Stimulated activated CD4-positive, alpha-beta T cell treated with anti-CD3 and anti-CD28 coated beads, TNF-alpha, amount 100 ng/mL, for 1 hour (primary cell): ENCODE measurements at regions not wholly inside any gene's neighbourhood (a gene's known extent, or its start where the extent isn't known, plus 50 kb on each side); places are given as distances from the start of the nearest gene placed in this dataset.
"Not testable (repeated sequence)": the region's sequence is repeated elsewhere in the genome, so short reads cannot be mapped to it uniquely, and the experiment has no call there.

Experiments used
- DNase-seq, 3 donors: peaks; one replicate each; pipeline ENCODE4 v3.0.0-alpha.2; 2020; ENCODE audit warnings: low read depth in 3 of 3, low spot score in 1 of 3

GRCh38 chr12:75685617-75686225, 174.3 kb upstream of the KRR1 start:
- DNase-seq, result no peak

- no peak for DNase-seq
Measured at GRCh38 chr12:75684678-75685616, 173.5 kb upstream of the KRR1 start.

- not testable (repeated sequence) for DNase-seq
Measured at GRCh38 chr12:75683995-75684586, 172.7 kb upstream of the KRR1 start.

GRCh38 chr12:75683220-75683619, 171.8 kb upstream of the KRR1 start:
- DNase-seq, result no peak

- DNase-seq, result no peak
Measured at GRCh38 chr12:75677522-75677921, 166.1 kb upstream of the KRR1 start.

GRCh38 chr12:75674393-75674792, 163.0 kb upstream of the KRR1 start:
- DNase-seq, result no peak

GRCh38 chr12:75672200-75672599, 160.8 kb upstream of the KRR1 start:
- DNase-seq, result no peak

- no peak for DNase-seq
Measured at GRCh38 chr12:75670216-75670615, 158.8 kb upstream of the KRR1 start.

GRCh38 chr12:75666939-75667334, 155.5 kb upstream of the KRR1 start:
- DNase-seq, result no peak

GRCh38 chr12:75666126-75666938, 154.9 kb upstream of the KRR1 start:
- no peak for DNase-seq

- no peak for DNase-seq
Measured at GRCh38 chr12:75665216-75665615, 153.8 kb upstream of the KRR1 start.

- no peak for DNase-seq
Measured at GRCh38 chr12:75662511-75663159, 151.2 kb upstream of the KRR1 start.

- no peak for DNase-seq
Measured at GRCh38 chr12:75661908-75662307, 150.5 kb upstream of the KRR1 start.

- DNase-seq, result no peak
Measured at GRCh38 chr12:75660805-75661404, 149.5 kb upstream of the KRR1 start.

- DNase-seq, result no peak
Measured at GRCh38 chr12:75660107-75660530, 148.7 kb upstream of the KRR1 start.

GRCh38 chr12:75658901-75659823, 147.8 kb upstream of the KRR1 start:
- DNase-seq, result no peak

- no peak for DNase-seq
Measured at GRCh38 chr12:75658286-75658685, 146.9 kb upstream of the KRR1 start.

- no peak for DNase-seq
Measured at GRCh38 chr12:75657831-75658230, 146.4 kb upstream of the KRR1 start.

- not testable (repeated sequence) for DNase-seq
Measured at GRCh38 chr12:75657354-75657753, 145.9 kb upstream of the KRR1 start.
